KMS-11 (cell line): ENCODE measurements at regions not wholly inside any gene's neighbourhood (a gene's known extent, or its start where the extent isn't known, plus 50 kb on each side); places are given as distances from the start of the nearest gene placed in this dataset.

Source experiments
- H2AFZ ChIP-seq: fragments of 200-600 bp; sonication (generic); 2 replicates; pipeline ENCODE4 v1.6.1; 2016; ENCODE audit warnings: antibody characterized with exemption, mixed run types, low read depth
- H3K27ac ChIP-seq: fragments of 200-600 bp; sonication (generic); 2 replicates; pipeline ENCODE4 v1.6.1; 2016; ENCODE audit warnings: mild to moderate bottlenecking, mixed run types
- H3K27me3 ChIP-seq: fragments of 200-600 bp; sonication (generic); 2 replicates; pipeline ENCODE4 v1.6.1; 2017; ENCODE audit warnings: mild to moderate bottlenecking, low read depth, mixed run types, moderate library complexity; ENCODE audit not compliant: insufficient read depth
- H3K36me3 ChIP-seq: fragments of 200-600 bp; sonication (generic); 2 replicates; pipeline ENCODE4 v1.6.1; 2017; ENCODE audit warnings: mild to moderate bottlenecking, mixed run types; ENCODE audit not compliant: insufficient read depth
- H3K4me1 ChIP-seq: fragments of 200-600 bp; sonication (generic); 2 replicates; pipeline ENCODE4 v1.6.1; 2016; ENCODE audit warnings: mild to moderate bottlenecking, low read depth, mixed run types; ENCODE audit not compliant: poor library complexity, severe bottlenecking
- H3K4me2 ChIP-seq: fragments of 200-600 bp; sonication (generic); 2 replicates; pipeline ENCODE4 v1.7.0; 2016; ENCODE audit warnings: mild to moderate bottlenecking, mixed run types
- H3K4me3 ChIP-seq: fragments of 200-600 bp; sonication (generic); IDR thresholded peaks from 2 replicates; pipeline ENCODE4 v1.6.1; 2017; ENCODE audit warnings: low read depth, low read length, mixed read lengths; ENCODE audit not compliant: insufficient read depth
- H3K79me2 ChIP-seq: fragments of 200-600 bp; sonication (generic); 2 replicates; pipeline ENCODE4 v1.6.1; 2016; ENCODE audit warnings: low read depth, mixed run types; ENCODE audit not compliant: insufficient read depth
- H3K9ac ChIP-seq: fragments of 200-600 bp; sonication (generic); 2 replicates; pipeline ENCODE4 v1.6.1; 2016; ENCODE audit warnings: mild to moderate bottlenecking, mixed run types
- H4K20me1 ChIP-seq: fragments of 200-600 bp; sonication (generic); 2 replicates; pipeline ENCODE4 v1.6.1; 2016; ENCODE audit warnings: mild to moderate bottlenecking, mixed run types; ENCODE audit not compliant: insufficient read depth
- TF ChIP-seq, protein P1 (sequence below): fragments of 200-600 bp; sonication (generic); conservative IDR thresholded peaks from 2 replicates; pipeline ENCODE4 v1.6.1; 2017; ENCODE audit warnings: low read depth, mild to moderate bottlenecking, antibody characterized with exemption, low read length, moderate library complexity, mixed read lengths

DNA sequence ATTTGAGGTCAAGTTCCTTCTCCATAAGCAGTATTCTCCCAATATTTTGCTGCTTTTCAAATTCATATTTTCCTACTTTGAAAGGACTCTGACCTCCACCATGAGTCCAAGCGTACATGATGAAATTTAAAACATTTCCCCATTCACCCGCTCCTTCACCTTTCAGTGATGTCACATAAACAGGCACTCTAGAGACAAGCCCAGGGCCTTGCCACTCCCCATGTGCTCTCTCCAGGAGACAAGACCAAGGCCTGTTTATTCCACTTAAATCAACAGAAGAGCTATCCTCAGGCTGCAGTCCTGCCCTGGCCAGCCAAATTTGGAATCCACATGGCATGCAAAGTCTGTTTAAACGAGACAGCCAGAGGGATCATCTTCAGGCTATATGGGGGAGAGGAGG, 161.5 kb downstream of the ARRDC4 start:
- Histone ChIP-seq H3K79me2 (no peaks in the 10 kb centered on the region), H3K27ac (no peak overlapping the region), H3K4me1 (no peaks in the 10 kb centered on the region), H3K4me2 (no peak overlapping the region), H3K4me3 (no peak overlapping the region), H4K20me1 (no peaks in the 10 kb centered on the region), H2AFZ (no peak overlapping the region), H3K27me3 (no peaks in the 10 kb centered on the region), H3K36me3 (no peaks in the 10 kb centered on the region), H3K9ac (no peak overlapping the region)
- TF ChIP-seq, protein P1, sequence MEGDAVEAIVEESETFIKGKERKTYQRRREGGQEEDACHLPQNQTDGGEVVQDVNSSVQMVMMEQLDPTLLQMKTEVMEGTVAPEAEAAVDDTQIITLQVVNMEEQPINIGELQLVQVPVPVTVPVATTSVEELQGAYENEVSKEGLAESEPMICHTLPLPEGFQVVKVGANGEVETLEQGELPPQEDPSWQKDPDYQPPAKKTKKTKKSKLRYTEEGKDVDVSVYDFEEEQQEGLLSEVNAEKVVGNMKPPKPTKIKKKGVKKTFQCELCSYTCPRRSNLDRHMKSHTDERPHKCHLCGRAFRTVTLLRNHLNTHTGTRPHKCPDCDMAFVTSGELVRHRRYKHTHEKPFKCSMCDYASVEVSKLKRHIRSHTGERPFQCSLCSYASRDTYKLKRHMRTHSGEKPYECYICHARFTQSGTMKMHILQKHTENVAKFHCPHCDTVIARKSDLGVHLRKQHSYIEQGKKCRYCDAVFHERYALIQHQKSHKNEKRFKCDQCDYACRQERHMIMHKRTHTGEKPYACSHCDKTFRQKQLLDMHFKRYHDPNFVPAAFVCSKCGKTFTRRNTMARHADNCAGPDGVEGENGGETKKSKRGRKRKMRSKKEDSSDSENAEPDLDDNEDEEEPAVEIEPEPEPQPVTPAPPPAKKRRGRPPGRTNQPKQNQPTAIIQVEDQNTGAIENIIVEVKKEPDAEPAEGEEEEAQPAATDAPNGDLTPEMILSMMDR: no peak

DNA sequence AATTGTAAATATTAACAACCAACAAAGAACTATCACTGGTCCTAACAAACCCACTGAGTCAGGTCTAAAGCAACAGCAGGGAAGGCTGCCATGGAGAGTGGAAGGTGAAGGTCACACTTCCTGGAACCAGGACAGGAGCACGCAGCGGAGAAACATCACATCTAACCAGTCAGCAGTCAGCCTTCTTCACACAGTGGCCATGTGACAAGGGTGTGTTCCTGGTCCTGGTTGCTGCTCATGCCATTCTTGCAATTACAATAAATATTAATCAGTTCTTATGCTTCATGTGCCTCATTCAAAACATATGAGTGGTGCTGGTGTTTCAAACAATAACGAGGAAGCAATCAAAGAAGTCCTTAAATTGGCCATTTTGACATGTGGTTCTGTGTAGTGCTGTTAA, 162.8 kb downstream of the ARRDC4 start:
- Histone ChIP-seq H3K79me2 (no peaks in the 10 kb centered on the region), H3K27ac (no peak overlapping the region), H3K4me1 (no peaks in the 10 kb centered on the region), H3K27me3 (no peaks in the 10 kb centered on the region), H3K4me2 (no peak overlapping the region), H3K9ac (no peak overlapping the region), H3K36me3 (no peaks in the 10 kb centered on the region), H4K20me1 (no peaks in the 10 kb centered on the region), H2AFZ (no peak overlapping the region), H3K4me3 (no peak overlapping the region)
- TF ChIP-seq, protein P1: no peak

DNA sequence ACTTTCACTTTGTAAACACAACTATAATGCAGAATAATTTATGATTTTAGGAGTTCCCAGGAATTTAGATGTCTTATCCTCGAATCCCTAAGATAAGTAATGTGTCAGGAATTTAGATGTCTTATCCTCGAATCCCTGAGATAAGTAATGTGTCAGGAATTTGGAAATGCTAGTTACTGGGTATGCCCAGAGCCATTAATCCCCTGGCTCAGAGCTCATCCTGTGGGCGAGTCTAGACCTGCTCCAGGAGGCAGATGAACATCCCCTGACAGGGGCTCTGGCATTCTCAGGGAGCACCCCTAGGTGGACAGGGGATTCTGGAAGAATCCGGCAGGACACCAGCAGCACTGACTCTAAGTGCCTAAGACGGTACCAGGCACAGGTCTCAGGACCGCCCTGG, 163.3 kb downstream of the ARRDC4 start:
- no peak overlapping the region for H3K9ac ChIP-seq
- H3K27ac ChIP-seq: no peak overlapping the region
- H4K20me1 ChIP-seq: no peaks in the 10 kb centered on the region
- H3K36me3 ChIP-seq: no peaks in the 10 kb centered on the region
- no peak overlapping the region for H2AFZ ChIP-seq
- TF ChIP-seq, protein P1: no peak
- no peak overlapping the region for H3K4me2 ChIP-seq
- no peaks in the 10 kb centered on the region for H3K4me1 ChIP-seq
- no peak overlapping the region for H3K4me3 ChIP-seq
- H3K79me2 ChIP-seq: no peaks in the 10 kb centered on the region
- no peaks in the 10 kb centered on the region for H3K27me3 ChIP-seq

DNA sequence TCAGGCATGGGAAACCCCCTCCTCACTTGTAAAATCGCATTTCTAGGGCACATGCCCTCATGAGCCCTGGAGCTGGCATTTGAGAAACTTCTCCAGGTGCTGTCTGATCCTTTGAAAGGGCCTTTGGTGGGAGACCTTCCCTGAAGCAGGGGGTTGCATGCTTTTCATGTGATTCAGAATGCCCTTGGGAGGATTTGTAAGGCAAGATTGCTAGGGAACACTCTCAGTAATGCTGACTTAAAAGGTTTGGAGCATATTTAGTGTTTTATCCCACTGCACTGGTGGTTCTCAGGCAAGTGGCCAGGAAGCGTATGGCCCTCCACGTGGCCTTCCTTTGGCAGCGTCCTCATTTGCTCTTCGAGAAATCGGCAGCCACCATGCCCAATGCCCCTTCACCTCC, 164.1 kb downstream of the ARRDC4 start:
- TF ChIP-seq, protein P1: no peak
- Histone ChIP-seq H3K27me3 (no peaks in the 10 kb centered on the region), H3K4me3 (no peak overlapping the region), H3K4me1 (no peaks in the 10 kb centered on the region), H3K9ac (no peak overlapping the region), H3K27ac (no peak overlapping the region), H3K4me2 (no peak overlapping the region), H2AFZ (no peak overlapping the region), H3K79me2 (no peaks in the 10 kb centered on the region), H3K36me3 (no peaks in the 10 kb centered on the region), H4K20me1 (no peaks in the 10 kb centered on the region)
